SU-DHL-6 (cell line): ENCODE measurements at regions not wholly inside any gene's neighbourhood (a gene's known extent, or its start where the extent isn't known, plus 50 kb on each side); places are given as distances from the start of the nearest gene placed in this dataset.

Experiments
- EZH2phosphoT487 ChIP-seq: fragments of 200-600 bp; sonication (generic), shearing (Covaris generic); conservative IDR thresholded peaks from 2 replicates; pipeline ENCODE4 v1.6.1; 2018; ENCODE audit warnings: mild to moderate bottlenecking, antibody characterized with exemption, low read length, moderate library complexity, mixed read lengths
- TF ChIP-seq, protein P1 (sequence below): fragments of 200-600 bp; sonication (generic); IDR thresholded peaks from one replicate; pipeline ENCODE4 v1.5.1; 2017; ENCODE audit warnings: antibody characterized with exemption, mild to moderate bottlenecking, low read length, moderate library complexity; ENCODE audit not compliant: insufficient read depth, poor library complexity, severe bottlenecking

DNA sequence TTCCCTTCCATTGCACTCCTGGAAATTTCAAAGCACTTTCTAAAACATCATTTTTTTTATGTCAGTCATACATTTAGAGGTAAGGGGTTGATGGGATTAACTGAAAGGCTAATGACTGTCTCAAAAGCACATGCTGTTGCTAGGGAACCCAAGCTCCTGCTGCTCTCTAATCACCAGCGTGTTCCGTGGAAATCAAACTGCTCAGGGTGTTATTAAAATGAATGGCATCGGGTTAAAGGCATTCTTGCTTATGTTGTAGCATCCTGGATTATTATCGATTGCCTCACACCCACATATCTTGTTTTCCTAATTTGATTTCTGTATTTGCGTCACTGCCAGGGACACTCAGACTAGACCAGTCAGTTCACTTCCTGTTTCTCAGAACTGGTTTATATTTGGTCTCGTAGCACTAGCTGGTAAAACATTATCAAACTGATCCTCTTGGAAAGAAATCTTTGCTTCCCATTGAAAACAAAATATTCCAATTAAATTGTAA is 216.5 kb upstream of the MKLN1 start:
- TF ChIP-seq, protein P1, sequence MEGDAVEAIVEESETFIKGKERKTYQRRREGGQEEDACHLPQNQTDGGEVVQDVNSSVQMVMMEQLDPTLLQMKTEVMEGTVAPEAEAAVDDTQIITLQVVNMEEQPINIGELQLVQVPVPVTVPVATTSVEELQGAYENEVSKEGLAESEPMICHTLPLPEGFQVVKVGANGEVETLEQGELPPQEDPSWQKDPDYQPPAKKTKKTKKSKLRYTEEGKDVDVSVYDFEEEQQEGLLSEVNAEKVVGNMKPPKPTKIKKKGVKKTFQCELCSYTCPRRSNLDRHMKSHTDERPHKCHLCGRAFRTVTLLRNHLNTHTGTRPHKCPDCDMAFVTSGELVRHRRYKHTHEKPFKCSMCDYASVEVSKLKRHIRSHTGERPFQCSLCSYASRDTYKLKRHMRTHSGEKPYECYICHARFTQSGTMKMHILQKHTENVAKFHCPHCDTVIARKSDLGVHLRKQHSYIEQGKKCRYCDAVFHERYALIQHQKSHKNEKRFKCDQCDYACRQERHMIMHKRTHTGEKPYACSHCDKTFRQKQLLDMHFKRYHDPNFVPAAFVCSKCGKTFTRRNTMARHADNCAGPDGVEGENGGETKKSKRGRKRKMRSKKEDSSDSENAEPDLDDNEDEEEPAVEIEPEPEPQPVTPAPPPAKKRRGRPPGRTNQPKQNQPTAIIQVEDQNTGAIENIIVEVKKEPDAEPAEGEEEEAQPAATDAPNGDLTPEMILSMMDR = no peak
- TF ChIP-seq EZH2phosphoT487 = no peak
